SU-DHL-6 (cell line): ENCODE measurements at regions not wholly inside any gene's neighbourhood (a gene's known extent, or its start where the extent isn't known, plus 50 kb on each side); places are given as distances from the start of the nearest gene placed in this dataset.

Experiments used
- H2AFZ ChIP-seq: fragments of 200-600 bp; sonication (generic); 2 replicates; pipeline ENCODE4 v1.6.1; 2014; ENCODE audit warnings: low read depth, mild to moderate bottlenecking, moderate library complexity, mixed read lengths, antibody characterized with exemption, low read length; ENCODE audit not compliant: severe bottlenecking
- H3F3A ChIP-seq: fragments of 200-600 bp; shearing (Covaris generic); 2 replicates; pipeline ENCODE4 v1.6.0; 2016; ENCODE audit warnings: antibody characterized with exemption, mild to moderate bottlenecking; ENCODE audit not compliant: insufficient read depth
- H3K27ac ChIP-seq: fragments of 200-600 bp; sonication (generic); 2 replicates; pipeline ENCODE4 v1.5.1; 2016; ENCODE audit warnings: low read depth, mild to moderate bottlenecking, low read length, moderate library complexity, mixed read lengths
- H3K27me3 ChIP-seq: fragments of 200-600 bp; sonication (generic), shearing (Covaris generic); 2 replicates; pipeline ENCODE4 v1.6.0; 2014; ENCODE audit warnings: mild to moderate bottlenecking, low read length
- H3K36me3 ChIP-seq: fragments of 200-600 bp; sonication (generic); 2 replicates; pipeline ENCODE4 v1.6.1; 2014; ENCODE audit warnings: mild to moderate bottlenecking, low read length, mixed read lengths
- H3K4me2 ChIP-seq: fragments of 300-600, 200-600 bp; shearing (Covaris generic), sonication (generic); 2 replicates; pipeline ENCODE4 v1.6.0; 2014; ENCODE audit warnings: low read length, low read depth, mild to moderate bottlenecking; ENCODE audit not compliant: poor library complexity, severe bottlenecking
- H3K4me3 ChIP-seq: fragments of 200-600 bp; sonication (generic); 2 replicates; pipeline ENCODE4 v1.5.1; 2014; ENCODE audit warnings: antibody characterized with exemption, low read length, mild to moderate bottlenecking, mixed read lengths; ENCODE audit not compliant: insufficient read depth, poor library complexity, severe bottlenecking
- H3K79me2 ChIP-seq: fragments of 200-600 bp; sonication (generic); 2 replicates; pipeline ENCODE4 v1.6.1; 2014; ENCODE audit warnings: mild to moderate bottlenecking, low read length, moderate library complexity; ENCODE audit not compliant: insufficient read depth
- H3K9ac ChIP-seq: fragments of 200-600 bp; sonication (generic); 2 replicates; pipeline ENCODE4 v1.7.0; 2014; ENCODE audit warnings: mild to moderate bottlenecking, low read length
- H3K9me2 ChIP-seq: fragments of 200-600 bp; sonication (generic); replicated peaks from 2 replicates; pipeline ENCODE4 v1.6.1; 2014; ENCODE audit warnings: low read length; ENCODE audit not compliant: insufficient read depth
- H3K9me3 ChIP-seq: fragments of 200-600 bp; sonication (generic); 2 replicates; pipeline ENCODE4 v1.6.1; 2014; ENCODE audit warnings: low read length, mixed read lengths; ENCODE audit not compliant: insufficient read depth
- H4K20me1 ChIP-seq: fragments of 200-600 bp; sonication (generic); 2 replicates; pipeline ENCODE4 v1.6.1; 2014; ENCODE audit warnings: low read depth, mild to moderate bottlenecking, antibody characterized with exemption, low read length, moderate library complexity, mixed read lengths
- EZH2phosphoT487 ChIP-seq: fragments of 200-600 bp; sonication (generic), shearing (Covaris generic); conservative IDR thresholded peaks from 2 replicates; pipeline ENCODE4 v1.6.1; 2018; ENCODE audit warnings: mild to moderate bottlenecking, antibody characterized with exemption, low read length, moderate library complexity, mixed read lengths
- TF ChIP-seq, protein P1 (sequence below): fragments of 200-600 bp; sonication (generic); IDR thresholded peaks from one replicate; pipeline ENCODE4 v1.5.1; 2017; ENCODE audit warnings: antibody characterized with exemption, mild to moderate bottlenecking, low read length, moderate library complexity; ENCODE audit not compliant: insufficient read depth, poor library complexity, severe bottlenecking

DNA sequence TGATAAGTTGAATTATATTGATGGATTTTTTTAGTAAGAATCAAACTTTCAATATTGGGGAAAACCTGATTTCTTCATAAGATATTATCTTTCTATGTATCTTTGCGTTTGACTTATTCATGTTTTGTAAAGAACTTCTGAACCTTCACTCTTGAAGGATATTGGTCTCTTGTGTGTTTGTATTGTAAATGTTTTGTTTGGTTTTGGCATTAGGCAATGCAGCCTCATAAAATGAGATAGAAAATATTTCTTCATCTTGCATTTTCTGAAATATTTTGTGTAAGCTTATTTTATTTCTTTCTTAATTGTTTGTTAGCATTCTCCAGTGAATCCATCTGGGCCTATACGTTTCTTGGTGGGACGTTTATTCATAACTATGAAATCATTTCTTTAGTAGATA, 271.9 kb downstream of the RAB38 start:
- H3F3A ChIP-seq: no peaks in the 10 kb centered on the region
- no peak overlapping the region for H3K9ac ChIP-seq
- H3K4me3 ChIP-seq: no peak overlapping the region
- no peak overlapping the region for H2AFZ ChIP-seq
- H3K79me2 ChIP-seq: no peaks in the 10 kb centered on the region
- H3K36me3 ChIP-seq: no peaks in the 10 kb centered on the region
- no peaks in the 10 kb centered on the region for H4K20me1 ChIP-seq
- H3K27me3 ChIP-seq: no peaks in the 10 kb centered on the region
- no peak overlapping the region for H3K27ac ChIP-seq
- H3K4me2 ChIP-seq: no peak overlapping the region
- H3K9me3 ChIP-seq: no peaks in the 10 kb centered on the region
- H3K9me2 ChIP-seq: no peaks in the 10 kb centered on the region
- TF ChIP-seq, protein P1, sequence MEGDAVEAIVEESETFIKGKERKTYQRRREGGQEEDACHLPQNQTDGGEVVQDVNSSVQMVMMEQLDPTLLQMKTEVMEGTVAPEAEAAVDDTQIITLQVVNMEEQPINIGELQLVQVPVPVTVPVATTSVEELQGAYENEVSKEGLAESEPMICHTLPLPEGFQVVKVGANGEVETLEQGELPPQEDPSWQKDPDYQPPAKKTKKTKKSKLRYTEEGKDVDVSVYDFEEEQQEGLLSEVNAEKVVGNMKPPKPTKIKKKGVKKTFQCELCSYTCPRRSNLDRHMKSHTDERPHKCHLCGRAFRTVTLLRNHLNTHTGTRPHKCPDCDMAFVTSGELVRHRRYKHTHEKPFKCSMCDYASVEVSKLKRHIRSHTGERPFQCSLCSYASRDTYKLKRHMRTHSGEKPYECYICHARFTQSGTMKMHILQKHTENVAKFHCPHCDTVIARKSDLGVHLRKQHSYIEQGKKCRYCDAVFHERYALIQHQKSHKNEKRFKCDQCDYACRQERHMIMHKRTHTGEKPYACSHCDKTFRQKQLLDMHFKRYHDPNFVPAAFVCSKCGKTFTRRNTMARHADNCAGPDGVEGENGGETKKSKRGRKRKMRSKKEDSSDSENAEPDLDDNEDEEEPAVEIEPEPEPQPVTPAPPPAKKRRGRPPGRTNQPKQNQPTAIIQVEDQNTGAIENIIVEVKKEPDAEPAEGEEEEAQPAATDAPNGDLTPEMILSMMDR: no peak
- no peak for TF ChIP-seq EZH2phosphoT487

DNA sequence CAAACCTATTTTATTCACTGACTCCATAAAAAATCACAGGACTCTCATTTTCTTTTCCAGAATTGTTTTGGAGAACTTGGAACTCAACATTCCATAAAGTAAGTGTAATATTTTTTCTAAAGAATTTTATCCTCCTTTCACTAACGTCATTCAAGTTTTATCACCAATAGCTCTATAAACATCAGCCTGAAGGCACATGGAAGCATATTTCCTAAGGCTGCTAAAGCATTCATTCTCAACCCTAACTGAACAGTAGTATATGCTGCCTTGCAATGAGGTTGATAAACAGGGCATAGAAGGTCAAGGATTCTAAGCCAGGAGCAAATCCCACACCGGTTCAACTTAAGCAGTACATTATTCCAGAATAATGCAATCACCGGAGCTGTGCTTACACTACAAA, 273.9 kb downstream of the RAB38 start:
- TF ChIP-seq, protein P1: no peak
- no peak for TF ChIP-seq EZH2phosphoT487
- no peak overlapping the region for H2AFZ ChIP-seq
- H4K20me1 ChIP-seq: no peaks in the 10 kb centered on the region
- no peak overlapping the region for H3K4me3 ChIP-seq
- no peaks in the 10 kb centered on the region for H3K9me3 ChIP-seq
- no peak overlapping the region for H3K4me2 ChIP-seq
- H3K27me3 ChIP-seq: no peaks in the 10 kb centered on the region
- H3K9ac ChIP-seq: no peak overlapping the region
- no peak overlapping the region for H3K27ac ChIP-seq
- H3F3A ChIP-seq: no peaks in the 10 kb centered on the region
- no peaks in the 10 kb centered on the region for H3K79me2 ChIP-seq
- H3K9me2 ChIP-seq: no peaks in the 10 kb centered on the region
- no peaks in the 10 kb centered on the region for H3K36me3 ChIP-seq

DNA sequence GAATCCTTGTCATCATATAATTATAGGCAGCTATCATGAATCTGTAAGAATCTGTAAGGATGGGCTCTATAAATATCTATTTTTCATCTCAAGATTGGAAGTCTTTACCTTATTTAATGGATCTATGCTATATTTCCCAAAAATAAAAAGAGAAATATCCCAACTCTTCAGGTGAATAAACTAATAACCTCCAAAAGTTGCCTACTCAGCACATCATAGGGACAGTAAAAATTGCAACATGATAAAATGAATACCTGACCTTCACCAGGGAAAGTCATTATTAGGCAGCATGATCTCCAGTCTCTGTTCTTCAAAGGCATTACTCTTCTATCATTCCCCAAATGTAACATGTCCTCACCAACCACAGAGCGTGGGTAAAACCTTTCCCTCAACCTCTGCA, 277.3 kb downstream of the RAB38 start:
- Histone ChIP-seq H3K9ac (no peak overlapping the region), H3K9me3 (no peaks in the 10 kb centered on the region), H3K79me2 (no peaks in the 10 kb centered on the region), H3K27ac (no peak overlapping the region), H3K4me3 (no peak overlapping the region), H4K20me1 (no peaks in the 10 kb centered on the region), H2AFZ (no peak overlapping the region), H3K4me2 (no peak overlapping the region), H3K9me2 (no peaks in the 10 kb centered on the region), H3K27me3 (no peaks in the 10 kb centered on the region), H3F3A (no peaks in the 10 kb centered on the region), H3K36me3 (no peaks in the 10 kb centered on the region)
- TF ChIP-seq, protein P1: no peak
- no peak for TF ChIP-seq EZH2phosphoT487
